GM21367 (cell line): ENCODE measurements at regions not wholly inside any gene's neighbourhood (a gene's known extent, or its start where the extent isn't known, plus 50 kb on each side); places are given as distances from the start of the nearest gene placed in this dataset.

Experiments
- ATAC-seq: cut with Tn5 transposase; IDR thresholded peaks from one replicate; pipeline ENCODE4 v1.9.1; 2021; ENCODE audit not compliant: unreplicated experiment

DNA sequence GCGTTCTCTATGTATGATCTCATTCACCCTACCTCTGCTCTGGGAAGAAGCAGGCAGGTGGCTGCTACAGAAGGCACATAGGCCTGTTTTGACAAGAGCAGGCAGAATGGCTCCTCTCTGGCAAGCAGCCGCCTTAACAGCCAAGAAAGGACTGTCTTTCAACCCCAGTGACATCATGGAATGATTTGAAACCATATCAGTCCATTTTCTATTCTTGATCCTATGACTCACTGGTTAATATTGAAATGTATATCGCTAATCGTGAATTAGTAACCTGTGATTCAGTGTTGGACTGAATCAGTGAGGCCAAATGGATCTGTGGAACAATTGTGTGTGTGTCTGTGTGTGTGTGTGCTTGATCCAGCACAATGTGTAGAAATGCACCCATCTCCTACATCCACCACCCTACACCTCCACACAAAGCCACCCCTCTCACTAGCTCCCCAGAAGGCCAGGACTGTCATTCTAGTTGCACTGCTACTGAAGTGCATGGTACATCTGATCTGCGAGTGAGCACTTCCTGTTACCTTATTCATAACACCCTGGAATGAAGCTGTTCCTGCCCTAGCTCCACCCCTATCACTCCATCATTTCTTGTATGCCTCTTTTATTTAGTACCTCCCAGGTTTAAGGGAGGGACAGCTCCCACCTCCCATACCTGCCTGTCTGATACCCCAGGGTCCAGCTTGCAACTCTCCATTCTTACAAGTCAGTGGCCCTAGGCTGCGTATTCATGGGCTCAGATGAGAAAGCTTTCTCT, 460.0 kb downstream of the FOXO1 start:
- peak; percentile 45 for ATAC-seq

DNA sequence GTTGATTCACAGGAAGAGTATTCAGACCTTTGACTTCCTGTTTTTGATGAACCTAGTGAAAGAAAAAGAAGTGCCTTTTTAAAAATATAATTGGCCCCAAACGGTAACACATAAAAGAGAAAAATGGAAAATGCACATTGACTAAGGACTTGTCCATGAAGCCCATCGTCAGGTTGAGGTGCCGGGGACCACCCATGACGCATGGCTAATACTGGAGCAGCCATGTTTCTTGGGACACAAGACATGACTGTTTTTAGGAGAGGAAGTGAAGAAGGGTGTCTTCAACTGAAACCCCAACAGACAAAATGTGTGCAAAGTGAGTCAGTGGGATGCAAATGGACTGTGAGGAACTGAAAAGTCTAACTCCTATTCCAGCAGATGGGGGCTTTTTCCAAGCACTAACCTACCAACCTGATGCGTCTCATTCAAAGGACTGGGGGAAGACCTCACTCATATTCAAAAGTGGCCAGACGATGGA, 459.4 kb downstream of the FOXO1 start:
- ATAC-seq: peak; percentile 59

DNA sequence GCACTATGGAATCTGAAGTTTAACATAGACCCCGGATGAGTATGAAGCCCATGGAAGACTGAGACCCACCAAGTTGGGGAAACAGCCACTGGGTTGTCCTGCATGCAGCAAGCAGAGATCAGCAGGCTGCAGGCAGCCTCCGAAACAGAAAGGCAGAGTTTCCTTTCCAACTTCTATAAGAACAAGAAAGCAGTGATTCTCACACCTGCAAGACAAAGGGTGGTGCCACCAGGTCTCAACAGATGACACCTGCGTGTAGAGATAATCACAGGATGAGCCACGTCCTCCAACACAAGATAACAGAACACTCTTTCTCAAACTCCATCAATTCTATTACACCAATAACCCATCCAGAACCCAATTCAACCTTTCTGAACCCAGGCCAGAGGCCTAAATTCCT, 457.9 kb downstream of the FOXO1 start:
- no peak for ATAC-seq

DNA sequence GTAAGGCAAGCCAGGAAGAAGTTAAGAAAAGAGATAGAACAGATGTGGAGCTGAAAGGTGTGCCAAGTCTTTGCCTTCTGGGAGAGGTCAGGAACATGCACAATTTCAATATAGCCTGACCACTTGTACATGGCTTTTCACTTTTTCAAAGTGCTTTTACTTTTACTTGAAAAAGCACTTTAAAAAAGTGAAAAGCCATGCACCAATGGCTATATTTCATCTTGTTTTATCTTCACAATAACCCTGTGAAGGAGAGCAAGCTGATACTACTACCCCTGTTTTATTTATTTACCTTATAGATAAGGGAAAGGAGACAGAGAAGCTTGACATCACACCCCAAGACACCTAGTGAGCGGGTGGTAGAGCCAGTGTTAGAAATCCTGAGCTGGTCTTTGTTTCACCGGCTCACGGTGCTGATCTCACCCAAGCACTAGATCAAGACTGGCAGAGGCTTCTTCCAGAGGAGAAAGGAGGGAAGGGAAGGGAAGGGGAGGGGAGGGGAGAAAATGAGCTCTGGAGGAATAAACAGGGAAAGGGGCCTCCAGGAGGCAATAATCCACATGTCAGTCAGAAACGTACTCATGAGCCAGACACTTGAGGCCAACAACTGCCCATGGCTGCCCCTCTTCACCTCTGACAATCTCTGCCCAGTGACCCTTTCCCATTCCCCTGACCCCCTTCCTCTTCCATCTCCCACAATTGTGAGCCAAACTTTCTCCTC, 455.4 kb downstream of the FOXO1 start:
- ATAC-seq: no peak

DNA sequence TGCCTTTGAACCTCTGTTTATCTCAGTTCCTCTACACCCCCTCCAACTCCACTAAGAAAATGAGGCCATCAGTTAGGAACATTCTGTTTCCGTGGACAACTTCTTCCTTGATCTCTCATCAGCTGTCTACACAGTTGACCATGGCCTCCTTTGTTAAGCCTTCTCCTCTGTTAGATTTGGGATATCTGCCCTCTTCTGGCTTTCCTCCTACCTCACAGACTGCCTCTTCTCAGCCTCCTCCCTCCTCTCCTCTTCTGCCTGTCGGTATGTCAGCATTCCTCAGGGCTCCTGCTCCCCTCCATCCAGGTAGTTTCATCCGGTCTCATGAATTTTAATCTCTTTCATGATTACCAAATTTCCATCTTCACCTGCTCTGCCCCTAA, 454.9 kb downstream of the FOXO1 start:
- ATAC-seq: no peak

DNA sequence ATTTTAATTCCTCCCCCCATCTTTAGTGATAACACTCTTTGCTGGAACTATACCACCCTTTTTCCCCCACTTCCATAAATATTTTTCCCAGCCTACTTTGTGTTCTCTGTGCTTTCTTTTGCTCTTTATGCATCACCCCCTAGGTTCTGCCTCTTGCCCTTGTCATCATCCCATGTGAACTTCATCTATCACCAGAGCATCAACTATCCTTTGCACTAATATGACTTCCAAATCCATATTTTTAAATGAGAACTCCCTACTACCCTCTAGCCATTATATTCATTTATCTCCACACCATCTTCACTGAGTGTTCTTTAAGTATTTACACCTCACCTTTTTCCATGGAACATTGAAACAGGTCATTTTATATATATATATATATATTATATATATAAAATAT, 452.7 kb downstream of the FOXO1 start:
- ATAC-seq: no peak

DNA sequence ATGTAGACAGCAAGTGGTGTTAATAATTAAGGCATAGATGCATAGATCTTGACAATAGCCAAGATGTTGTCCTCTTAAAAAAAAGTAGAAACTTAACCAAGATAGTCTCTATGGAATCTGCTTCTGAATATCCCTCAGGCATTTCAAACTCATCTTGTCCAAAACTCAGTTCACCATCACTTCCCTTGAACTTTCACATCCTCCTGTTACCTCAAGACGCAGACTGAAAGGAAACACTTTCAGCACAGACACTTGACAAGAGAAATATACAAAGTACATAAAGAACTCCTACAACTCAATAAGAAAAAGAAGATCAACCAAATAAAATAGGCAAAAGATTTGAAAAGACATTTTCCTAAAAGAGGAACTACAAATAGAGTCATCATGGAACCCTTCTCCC, 451.1 kb downstream of the FOXO1 start:
- ATAC-seq: no peak

DNA sequence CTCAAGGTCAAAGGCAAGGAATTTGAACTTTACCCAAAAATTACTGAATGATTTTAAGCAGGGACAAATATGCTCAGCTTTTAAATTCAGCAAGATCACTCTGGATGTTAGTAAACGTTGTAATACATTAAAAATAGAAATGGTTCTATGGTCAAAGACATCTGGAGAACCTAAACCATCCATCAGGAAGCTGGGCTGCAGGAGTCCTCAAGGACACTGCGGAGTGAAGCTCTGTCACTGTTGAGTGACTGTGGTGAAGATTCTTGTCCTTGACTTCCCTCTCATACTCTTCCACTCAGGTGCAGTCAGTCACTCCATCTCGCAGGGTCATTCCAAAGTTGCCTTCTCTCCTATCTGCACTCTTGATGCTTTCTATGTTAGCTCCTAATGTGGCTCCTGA, 450.7 kb downstream of the FOXO1 start:
- no peak for ATAC-seq

DNA sequence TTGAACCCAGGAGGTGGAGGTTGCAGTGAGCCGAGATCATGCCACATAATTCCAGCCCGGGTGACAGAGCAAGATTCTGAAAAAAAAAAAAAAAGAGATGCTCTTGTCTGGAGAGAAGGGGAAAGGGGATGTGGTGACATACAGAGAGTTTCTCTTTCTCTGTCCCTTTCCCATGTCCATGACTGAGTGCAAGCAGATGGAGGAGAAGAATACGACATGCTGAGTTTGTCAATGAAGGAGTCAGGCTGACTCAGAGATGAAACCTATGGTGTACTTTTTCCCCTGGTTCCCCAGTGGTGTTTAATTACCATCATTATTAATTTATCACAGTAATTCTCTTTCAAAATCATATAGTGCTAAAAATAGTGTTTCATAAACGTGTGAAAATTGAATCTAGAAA, 448.8 kb downstream of the FOXO1 start:
- no peak for ATAC-seq

DNA sequence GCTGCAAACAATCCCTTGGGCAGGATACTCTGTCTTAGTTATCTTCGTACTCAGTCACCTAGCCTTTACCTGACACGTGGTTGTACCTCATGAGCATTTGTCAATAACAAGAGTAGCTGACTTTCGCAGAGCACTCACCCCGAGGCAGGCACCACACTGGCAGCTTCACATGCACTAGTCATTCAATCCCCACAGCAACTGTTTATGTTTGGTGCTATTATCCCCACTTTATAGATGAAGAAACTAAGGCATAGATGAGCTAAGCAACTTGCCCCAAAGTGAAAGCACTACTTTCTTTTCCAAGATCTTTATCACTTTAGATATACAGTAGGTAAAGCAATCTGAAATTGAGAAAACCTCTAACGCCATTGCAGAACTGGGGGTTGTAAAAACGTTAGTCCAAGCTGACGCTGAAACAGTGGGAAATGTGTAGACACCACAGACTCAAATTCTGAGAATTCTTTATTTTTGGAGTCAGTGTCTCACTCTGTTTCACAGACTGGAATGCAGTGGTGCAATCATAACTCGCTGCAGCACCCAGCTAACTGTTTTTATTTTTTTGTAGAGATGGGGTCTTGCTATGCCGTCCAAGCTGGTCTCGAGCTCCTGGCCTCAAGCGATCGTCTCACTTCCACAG, 446.0 kb downstream of the FOXO1 start:
- no peak for ATAC-seq

DNA sequence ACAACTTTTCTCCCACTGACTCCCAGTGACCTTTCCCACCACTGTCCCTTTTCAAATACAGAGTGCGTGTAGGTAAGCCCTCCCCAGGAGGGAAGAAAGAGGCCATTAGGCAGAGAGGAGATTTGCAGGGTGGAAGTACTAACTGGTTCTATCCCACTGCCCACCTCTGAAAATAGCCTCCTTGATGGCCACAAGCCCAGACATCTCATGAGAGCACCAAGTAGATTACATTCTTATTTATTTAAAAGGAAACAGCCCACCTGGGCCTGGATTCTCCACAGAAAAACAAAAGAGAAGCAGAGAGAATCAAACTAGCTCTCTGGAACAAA, 445.3 kb downstream of the FOXO1 start:
- no peak for ATAC-seq

DNA sequence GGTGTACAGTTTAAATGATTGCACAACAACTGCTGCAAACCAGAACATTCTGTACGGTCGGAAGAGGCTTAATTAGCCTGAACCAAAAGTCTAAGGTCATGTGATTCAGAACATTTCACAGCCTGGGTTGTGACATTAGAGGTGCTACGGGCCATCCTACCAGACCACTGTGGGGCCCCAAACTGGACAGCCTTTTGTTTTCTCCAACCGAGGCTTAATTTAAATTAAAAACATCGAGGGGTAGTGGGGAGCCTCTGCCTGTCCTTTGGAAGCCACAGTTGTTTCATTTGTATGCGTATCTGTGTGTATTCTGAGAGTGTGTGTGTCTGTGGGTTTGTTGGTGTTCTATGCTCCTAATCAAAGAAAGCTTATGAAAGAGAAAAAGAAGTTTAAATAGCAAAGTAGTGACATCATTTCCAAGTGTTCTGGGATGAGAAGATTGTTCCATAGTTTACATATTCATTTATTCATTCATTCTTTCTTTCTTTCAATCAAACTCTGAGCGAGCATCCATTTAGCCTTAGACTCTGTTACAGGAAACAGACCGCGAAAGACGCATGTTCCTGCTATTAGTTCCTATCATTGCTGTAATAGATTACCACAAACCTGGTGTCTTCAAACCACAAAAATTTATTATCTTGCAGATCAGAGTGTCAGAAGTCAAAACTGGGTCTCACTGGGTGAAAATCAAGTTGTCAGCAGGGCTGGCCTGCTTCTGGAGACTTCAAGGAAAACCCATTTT, 444.8 kb downstream of the FOXO1 start:
- ATAC-seq: no peak

DNA sequence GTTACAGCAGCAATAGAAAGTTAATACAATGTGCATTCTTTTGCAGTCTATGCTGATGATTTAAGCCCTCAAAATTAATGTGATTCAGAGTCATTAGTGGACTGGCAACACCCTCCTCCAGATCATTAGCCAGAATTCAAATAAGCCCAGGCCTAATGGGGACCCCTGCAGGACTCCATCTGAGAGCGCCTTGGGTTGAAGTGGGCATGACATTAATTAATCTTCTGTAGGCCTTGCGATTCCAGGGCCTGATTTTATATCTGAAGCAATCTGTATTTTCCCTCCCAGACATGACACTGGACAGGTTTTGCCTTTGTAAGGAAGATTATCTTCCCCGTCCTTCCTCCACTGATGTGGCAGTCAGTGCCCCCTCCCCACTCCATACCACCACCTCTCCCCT, 442.9 kb downstream of the FOXO1 start:
- no peak for ATAC-seq

DNA sequence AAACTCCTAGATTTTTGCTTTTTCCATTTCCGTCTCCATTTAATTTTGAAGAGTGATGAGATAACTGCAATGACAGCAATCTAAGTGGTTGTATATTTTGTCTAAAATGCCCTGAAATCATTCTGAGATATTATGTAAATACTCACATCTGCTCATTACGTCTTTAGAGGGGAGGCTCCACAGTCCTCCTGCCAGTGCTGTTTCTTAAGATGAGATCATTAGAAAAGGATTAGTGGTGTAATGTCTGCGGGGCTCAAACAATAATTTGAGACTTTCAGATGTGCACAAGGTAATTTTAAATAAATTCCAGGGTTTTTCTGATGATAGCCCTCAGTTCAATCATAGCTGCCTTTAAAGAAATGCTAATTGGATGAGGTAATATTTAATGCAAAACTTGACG, 437.9 kb downstream of the FOXO1 start:
- ATAC-seq: no peak

DNA sequence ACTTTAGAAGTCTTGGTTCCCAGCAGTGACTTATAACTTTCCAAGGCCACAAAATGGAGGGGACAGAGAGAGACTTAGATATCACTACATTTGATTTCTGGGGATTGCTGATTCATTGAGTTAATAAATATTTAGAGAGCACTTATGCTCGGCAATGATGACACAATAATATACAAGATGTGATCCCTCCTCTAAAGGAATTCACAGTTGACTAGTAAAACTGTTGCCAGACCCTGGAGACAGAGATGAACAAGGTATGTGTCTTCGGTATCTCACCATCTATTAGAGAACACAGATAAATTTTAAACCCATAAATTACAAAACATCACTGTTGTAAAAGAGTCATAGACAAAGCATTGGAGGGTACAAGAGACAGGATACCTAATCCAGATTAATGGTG, 437.5 kb downstream of the FOXO1 start:
- no peak for ATAC-seq

DNA sequence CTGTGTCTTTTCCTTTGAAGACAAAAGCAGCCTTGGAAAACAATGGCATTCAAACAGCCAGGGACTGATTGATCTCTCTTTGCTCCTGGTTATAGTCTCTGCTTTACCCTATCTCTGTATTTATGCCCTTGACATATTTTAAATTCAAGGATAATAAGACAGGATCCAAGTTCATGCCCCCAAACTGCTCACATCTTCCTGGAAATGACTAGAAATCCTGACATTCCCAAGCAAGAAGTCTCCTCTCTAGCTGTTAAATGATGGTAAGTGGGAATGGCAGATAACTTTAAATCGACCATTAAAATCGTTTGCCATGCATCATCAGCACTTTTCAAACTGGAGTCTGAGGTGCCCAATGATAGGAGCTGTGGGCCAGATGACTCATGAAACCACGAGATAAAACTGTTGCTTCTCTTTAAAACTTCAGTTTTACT, 435.6 kb downstream of the FOXO1 start:
- no peak for ATAC-seq

DNA sequence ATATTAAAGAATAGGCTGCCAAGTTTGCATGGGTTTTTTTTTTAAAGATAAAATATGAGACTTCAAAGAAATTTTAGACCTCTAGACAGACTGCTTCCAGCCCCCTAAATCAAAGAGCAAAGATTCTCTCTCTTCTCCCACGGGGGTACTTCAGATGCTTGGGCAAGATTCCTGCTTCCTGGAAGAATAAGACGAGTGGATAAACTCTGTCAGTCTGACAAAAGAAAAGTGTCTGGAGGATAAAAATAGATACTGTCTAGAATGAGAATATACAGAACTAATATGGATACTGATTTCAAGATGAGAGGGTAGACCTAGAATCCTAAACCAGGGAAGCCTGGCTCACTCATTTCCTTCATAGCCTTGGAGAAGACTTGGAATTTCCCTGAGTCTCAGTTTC, 435.1 kb downstream of the FOXO1 start:
- ATAC-seq: no peak

DNA sequence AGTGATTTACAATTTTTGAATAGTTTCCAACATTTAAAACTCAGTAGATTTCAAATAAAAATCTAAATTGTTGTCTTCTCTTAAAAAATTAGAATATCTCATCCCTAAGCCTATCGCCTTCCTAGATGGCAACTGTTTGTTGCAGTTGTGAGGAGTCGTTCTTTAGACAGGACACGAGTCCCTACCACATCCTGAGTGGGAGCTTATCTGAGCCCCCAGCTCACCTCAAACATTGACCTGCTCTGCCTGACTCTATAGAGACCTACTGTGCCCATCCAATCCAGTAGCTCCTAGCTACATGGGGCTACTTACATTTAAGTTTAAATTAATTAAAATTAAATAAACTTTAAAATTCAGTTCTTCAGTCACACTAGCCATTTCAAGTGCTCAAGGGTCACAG, 434.7 kb downstream of the FOXO1 start:
- ATAC-seq: no peak

DNA sequence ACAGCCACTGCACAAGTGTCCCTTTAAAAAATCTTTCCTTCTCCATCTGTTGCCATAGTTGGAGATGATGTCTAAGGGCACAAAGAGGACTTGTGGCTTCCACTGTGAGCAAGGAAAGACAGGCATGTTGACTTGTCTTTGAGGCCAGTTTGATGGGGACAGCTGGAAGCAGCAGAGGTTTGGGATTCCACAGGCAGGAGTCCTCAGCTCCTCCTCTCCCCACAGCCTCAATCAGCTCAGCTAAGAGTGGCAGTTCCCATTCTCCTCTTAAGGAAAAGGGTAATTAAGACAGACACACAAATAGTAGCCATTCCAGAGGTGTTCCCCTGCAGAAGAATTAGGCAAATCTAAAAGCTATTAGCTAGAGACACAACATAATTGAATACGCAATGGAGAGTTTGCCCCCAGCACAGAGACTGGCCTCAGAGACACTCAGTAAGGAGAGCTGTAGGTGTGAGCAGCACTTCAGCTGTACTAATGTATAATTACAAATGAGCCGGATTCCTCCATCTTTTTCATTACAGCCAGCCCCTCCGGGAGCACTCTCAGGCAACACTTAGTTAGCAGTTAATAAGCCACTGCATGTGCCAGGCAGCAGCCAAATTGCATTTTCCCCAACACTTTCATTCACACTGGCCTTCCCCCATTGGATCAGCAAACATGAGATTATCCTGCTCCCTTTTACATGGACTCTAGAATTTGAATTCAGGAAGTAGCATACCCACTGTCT, 434.0 kb downstream of the FOXO1 start:
- no peak for ATAC-seq

DNA sequence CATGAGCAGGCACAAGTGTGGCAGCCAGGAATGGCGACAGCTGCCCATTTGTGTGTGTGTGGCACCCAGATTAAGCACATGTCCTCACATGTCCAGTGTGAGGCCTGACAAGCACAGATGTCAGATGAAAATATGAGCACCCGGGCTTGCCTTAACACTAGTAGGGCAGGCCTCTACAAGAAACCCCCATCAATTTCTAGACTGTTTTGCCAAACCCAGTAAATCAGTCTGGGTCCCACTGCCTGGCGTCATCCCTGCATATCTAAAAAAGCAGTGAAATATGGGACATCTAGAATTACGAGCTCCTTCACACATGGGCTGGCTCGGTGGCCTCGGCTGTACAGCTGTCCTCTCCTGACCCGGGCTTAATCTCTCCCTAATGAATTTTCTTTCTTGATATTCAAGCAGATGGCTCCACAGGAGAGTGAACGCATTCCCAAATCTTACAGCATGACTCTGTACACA, 432.7 kb downstream of the FOXO1 start:
- ATAC-seq: no peak
